Stomach smooth muscle (tissue), 2 donors: ENCODE measurements at regions not wholly inside any gene's neighbourhood (a gene's known extent, or its start where the extent isn't known, plus 50 kb on each side); places are given as distances from the start of the nearest gene placed in this dataset.
A peak's percentile ranks its signal among the peaks of the same experiment; 100 is the strongest.

ENCODE experiments used
- H3K27ac ChIP-seq: one replicate; pipeline ENCODE4 v1.7.0; 2013; ENCODE audit warnings: mild to moderate bottlenecking, low read length, inconsistent platforms
- H3K27me3 ChIP-seq, 2 donors: one replicate each; pipeline ENCODE4 v1.7.0; 2013; ENCODE audit warnings: low read length in 2 of 2; ENCODE audit not compliant: insufficient read depth in 2 of 2, control insufficient read depth in 1 of 2
- H3K36me3 ChIP-seq, 2 donors: one replicate each; pipeline ENCODE4 v1.7.0; 2013; ENCODE audit warnings: low read length in 2 of 2; ENCODE audit not compliant: control insufficient read depth in 2 of 2, insufficient read depth in 2 of 2
- H3K4me1 ChIP-seq: one replicate; pipeline ENCODE4 v1.7.0; 2013; ENCODE audit warnings: low read length; ENCODE audit not compliant: control insufficient read depth, insufficient read depth
- H3K4me3 ChIP-seq, 2 donors: one replicate each; pipeline ENCODE4 v1.7.0; 2013; ENCODE audit warnings: low read length in 2 of 2
- H3K9ac ChIP-seq, 2 donors: one replicate each; pipeline ENCODE4 v1.7.0; 2013; ENCODE audit warnings: low read length in 2 of 2, mild to moderate bottlenecking in 1 of 2
- H3K9me3 ChIP-seq, 2 donors: one replicate each; pipeline ENCODE4 v1.7.0; 2013; ENCODE audit warnings: low read length in 2 of 2; ENCODE audit not compliant: control insufficient read depth in 2 of 2
- donor health status: healthy.
- donor health status: Pancreatic carcinoma.

- no peak overlapping the region for H3K9ac ChIP-seq
- no peak overlapping the region for H3K4me3 ChIP-seq
- no peaks in the 10 kb centered on the region for H3K36me3 ChIP-seq
- H3K27me3 ChIP-seq = no peaks in the 10 kb centered on the region
- no peaks in the 10 kb centered on the region for H3K9me3 ChIP-seq
- H3K4me1 ChIP-seq = no peaks in the 10 kb centered on the region
- H3K27ac ChIP-seq = no peak overlapping the region
Measured at GRCh38 chr6:139821676-139822223, 447.3 kb upstream of the CITED2 start.

- H3K9ac ChIP-seq = no peak overlapping the region
- no peaks in the 10 kb centered on the region for H3K27me3 ChIP-seq
- no peak overlapping the region for H3K27ac ChIP-seq
- H3K4me1 ChIP-seq = no peaks in the 10 kb centered on the region
- no peaks in the 10 kb centered on the region for H3K9me3 ChIP-seq
- no peak overlapping the region for H3K4me3 ChIP-seq
- H3K36me3 ChIP-seq = no peaks in the 10 kb centered on the region
Measured at GRCh38 chr6:139820210-139820609, 445.8 kb upstream of the CITED2 start.

GRCh38 chr6:139819776-139820175 lies 445.3 kb upstream of the CITED2 start:
- Histone ChIP-seq H3K9me3 (no peaks in the 10 kb centered on the region), H3K27me3 (no peaks in the 10 kb centered on the region), H3K4me3 (no peak overlapping the region), H3K27ac (no peak overlapping the region), H3K4me1 (no peaks in the 10 kb centered on the region), H3K9ac (no peak overlapping the region), H3K36me3 (no peaks in the 10 kb centered on the region)

- no peaks in the 10 kb centered on the region for H3K9me3 ChIP-seq
- no peak overlapping the region for H3K9ac ChIP-seq
- H3K36me3 ChIP-seq = no peaks in the 10 kb centered on the region
- H3K27ac ChIP-seq = no peak overlapping the region
- H3K27me3 ChIP-seq = no peaks in the 10 kb centered on the region
- H3K4me3 ChIP-seq = no peak overlapping the region
- H3K4me1 ChIP-seq = no peaks in the 10 kb centered on the region
Measured at GRCh38 chr6:139812939-139813338, 438.5 kb upstream of the CITED2 start.

GRCh38 chr6:139801571-139802321 lies 427.3 kb upstream of the CITED2 start:
- no peaks in the 10 kb centered on the region for H3K36me3 ChIP-seq
- H3K27ac ChIP-seq = no peak overlapping the region
- no peaks in the 10 kb centered on the region for H3K4me1 ChIP-seq
- H3K27me3 ChIP-seq = no peaks in the 10 kb centered on the region
- H3K9ac ChIP-seq = no peak overlapping the region
- H3K4me3 ChIP-seq = no peak overlapping the region
- no peaks in the 10 kb centered on the region for H3K9me3 ChIP-seq

GRCh38 chr6:139800837-139801236 lies 426.4 kb upstream of the CITED2 start:
- Histone ChIP-seq H3K27ac (no peak overlapping the region), H3K36me3 (no peaks in the 10 kb centered on the region), H3K4me1 (no peaks in the 10 kb centered on the region), H3K4me3 (no peak overlapping the region), H3K9ac (no peak overlapping the region), H3K9me3 (no peaks in the 10 kb centered on the region), H3K27me3 (no peaks in the 10 kb centered on the region)

- no peak overlapping the region for H3K4me3 ChIP-seq
- no peaks in the 10 kb centered on the region for H3K36me3 ChIP-seq
- no peak overlapping the region for H3K27ac ChIP-seq
- H3K27me3 ChIP-seq = no peaks in the 10 kb centered on the region
- H3K9ac ChIP-seq = no peak overlapping the region
- no peaks in the 10 kb centered on the region for H3K9me3 ChIP-seq
- no peaks in the 10 kb centered on the region for H3K4me1 ChIP-seq
Measured at GRCh38 chr6:139790527-139790926, 416.1 kb upstream of the CITED2 start.

GRCh38 chr6:139784222-139784769 lies 409.8 kb upstream of the CITED2 start:
- H3K27me3 ChIP-seq = no peaks in the 10 kb centered on the region
- H3K36me3 ChIP-seq = no peaks in the 10 kb centered on the region
- H3K4me1 ChIP-seq = no peaks in the 10 kb centered on the region
- H3K27ac ChIP-seq = no peak overlapping the region
- no peaks in the 10 kb centered on the region for H3K9me3 ChIP-seq
- no peak overlapping the region for H3K9ac ChIP-seq
- no peak overlapping the region for H3K4me3 ChIP-seq

- H3K36me3 ChIP-seq = no peaks in the 10 kb centered on the region
- no peak overlapping the region for H3K9ac ChIP-seq
- no peaks in the 10 kb centered on the region for H3K27me3 ChIP-seq
- H3K4me3 ChIP-seq = no peak overlapping the region
- peaks cover 17% of the 10 kb centered on the region for H3K4me1 ChIP-seq
- H3K27ac ChIP-seq = peak overlapping the region; percentile 37
- H3K9me3 ChIP-seq = no peaks in the 10 kb centered on the region
Measured at GRCh38 chr6:139779988-139780774, 405.7 kb upstream of the CITED2 start.

GRCh38 chr6:139778688-139779087 lies 404.2 kb upstream of the CITED2 start:
- H3K4me3 ChIP-seq = peak overlapping the region; percentile 1 to 41
- H3K36me3 ChIP-seq = no peaks in the 10 kb centered on the region
- H3K4me1 ChIP-seq = peaks cover 17% of the 10 kb centered on the region

More at GRCh38 chr6:139778688-139779087, 404.2 kb upstream of the CITED2 start:
- Histone ChIP-seq H3K9ac (no peak overlapping the region), H3K9me3 (no peaks in the 10 kb centered on the region), H3K27me3 (no peaks in the 10 kb centered on the region), H3K27ac (no peak overlapping the region)
